HG03066 (cell line): ENCODE measurements at regions not wholly inside any gene's neighbourhood (a gene's known extent, or its start where the extent isn't known, plus 50 kb on each side); places are given as distances from the start of the nearest gene placed in this dataset.
"Not testable (repeated sequence)": the region's sequence is repeated elsewhere in the genome, so short reads cannot be mapped to it uniquely, and the experiment has no call there.

Experiments used
- ATAC-seq: cut with Tn5 transposase; IDR thresholded peaks from one replicate; pipeline ENCODE4 v1.9.1; 2021; ENCODE audit warnings: low read depth; ENCODE audit not compliant: unreplicated experiment

DNA sequence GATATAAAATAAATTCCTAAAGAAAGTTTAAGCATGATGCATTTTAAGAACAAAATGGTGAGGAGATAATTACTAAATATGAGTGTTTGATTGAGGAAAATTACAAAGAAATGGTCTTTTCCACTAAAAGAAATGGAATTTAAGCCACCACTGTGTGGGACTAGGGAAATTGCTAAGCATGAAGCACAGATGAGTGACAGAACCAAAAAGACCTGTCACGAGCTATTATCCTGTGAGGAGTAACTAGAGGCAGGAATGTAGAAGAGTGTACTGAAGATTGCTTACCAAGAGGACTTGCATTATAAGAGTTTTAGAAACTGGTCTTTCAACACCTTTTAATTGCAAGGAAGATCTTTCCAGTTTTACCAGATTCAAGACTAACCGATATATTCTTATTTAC lies 193.6 kb upstream of the PRR16 start:
- no peak for ATAC-seq

DNA sequence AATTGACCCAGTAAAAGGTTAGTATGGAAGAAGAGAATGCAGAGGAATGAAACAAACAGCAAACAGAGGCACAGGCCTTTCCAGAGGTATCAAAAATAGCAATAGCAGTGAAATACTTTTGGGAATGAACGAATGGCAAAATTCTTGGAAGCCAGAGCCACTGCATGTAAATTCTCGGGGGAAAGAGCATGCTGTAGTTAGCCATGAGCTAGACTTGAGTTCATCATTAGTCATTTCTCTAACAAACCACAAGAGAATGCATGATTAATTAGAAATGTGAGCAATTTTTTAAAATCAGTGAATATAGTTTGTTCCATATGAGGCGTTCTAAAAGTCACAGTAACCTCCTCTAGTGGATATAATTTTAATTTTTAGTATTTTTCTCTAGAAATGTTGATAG lies 170.3 kb upstream of the PRR16 start:
- ATAC-seq, result no peak

GRCh38 chr5:120297616-120298015 lies 166.5 kb upstream of the PRR16 start:
- ATAC-seq, result no peak

DNA sequence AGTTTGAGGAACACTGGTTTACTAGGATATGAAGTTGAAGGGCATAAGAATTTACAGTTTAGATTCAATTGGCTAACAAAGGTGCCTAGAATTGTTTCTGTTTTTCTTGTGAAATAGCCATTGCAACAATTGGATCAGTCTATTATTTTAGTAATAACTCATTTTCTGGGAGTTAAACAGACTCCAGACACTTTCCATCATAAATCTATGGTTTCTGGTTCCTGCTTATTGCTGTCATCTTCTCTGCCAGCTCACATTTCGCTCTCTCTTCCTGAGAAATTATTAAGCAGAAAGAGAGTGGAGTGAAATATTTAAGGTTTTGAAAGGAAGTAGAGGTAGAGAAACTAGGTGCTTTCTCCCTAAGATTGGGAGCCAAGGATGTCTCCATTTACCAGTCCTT lies 165.1 kb upstream of the PRR16 start:
- ATAC-seq, result no peak

DNA sequence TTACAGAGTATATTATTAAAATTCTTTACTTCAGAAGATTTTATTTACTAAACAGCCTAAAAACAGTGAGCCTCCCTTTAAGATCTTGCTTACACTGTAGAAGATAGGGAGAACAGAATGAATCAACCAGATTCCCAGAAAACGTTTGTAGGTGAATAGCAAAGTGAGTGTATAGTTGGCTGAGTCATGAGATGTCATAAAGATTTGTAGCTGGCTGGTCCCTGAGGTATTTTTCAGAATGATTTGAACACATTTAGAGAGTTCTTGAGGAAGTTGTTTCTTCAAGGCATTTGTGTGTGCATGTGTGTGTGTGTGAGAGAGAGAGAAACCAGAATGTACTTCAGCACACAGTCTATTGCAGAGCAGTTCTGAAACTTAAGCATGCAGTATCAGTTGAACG lies 159.4 kb upstream of the PRR16 start:
- no peak for ATAC-seq

GRCh38 chr5:120306303-120306702 lies 157.8 kb upstream of the PRR16 start:
- ATAC-seq, result no peak

DNA sequence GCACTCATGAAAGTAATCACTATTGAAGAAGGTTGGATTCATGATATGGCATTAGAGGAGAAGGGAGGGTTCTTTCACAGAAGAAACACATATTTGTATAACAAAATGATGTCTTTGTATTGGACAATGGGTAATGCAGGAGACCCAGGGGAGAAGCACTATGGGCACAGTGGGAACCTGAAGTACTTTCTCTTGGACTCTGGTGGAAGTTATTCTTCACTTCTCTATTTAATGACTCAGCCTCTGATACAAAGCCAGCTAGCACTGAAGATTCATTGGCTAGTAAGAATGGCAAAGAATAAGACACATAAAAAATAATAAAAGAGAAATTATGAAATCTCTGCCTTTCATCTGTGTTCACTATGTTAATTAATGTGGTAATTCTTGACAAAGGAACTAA lies 149.9 kb upstream of the PRR16 start:
- ATAC-seq, result no peak

GRCh38 chr5:120320626-120321025 lies 143.5 kb upstream of the PRR16 start:
- ATAC-seq, result no peak

GRCh38 chr5:120326651-120327050 lies 137.4 kb upstream of the PRR16 start:
- no peak for ATAC-seq

DNA sequence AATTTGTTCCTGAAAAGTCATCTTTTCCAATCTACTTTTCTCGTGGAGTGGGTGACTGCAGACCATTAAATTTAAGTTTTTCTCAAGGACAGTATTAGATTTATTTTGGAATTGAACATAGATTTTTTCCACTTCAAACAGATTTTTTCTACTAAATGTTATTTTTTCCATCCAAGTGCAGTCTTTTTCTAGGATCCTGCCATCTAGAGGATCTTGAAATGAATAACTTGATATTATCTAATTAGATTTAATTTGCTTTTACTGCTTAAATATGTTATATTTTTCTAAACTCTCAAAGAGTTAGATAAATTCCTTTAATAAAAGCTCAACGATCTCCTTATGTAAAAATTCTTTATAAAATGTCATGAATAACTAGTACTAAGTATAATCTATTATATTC lies 136.9 kb upstream of the PRR16 start:
- no peak for ATAC-seq

DNA sequence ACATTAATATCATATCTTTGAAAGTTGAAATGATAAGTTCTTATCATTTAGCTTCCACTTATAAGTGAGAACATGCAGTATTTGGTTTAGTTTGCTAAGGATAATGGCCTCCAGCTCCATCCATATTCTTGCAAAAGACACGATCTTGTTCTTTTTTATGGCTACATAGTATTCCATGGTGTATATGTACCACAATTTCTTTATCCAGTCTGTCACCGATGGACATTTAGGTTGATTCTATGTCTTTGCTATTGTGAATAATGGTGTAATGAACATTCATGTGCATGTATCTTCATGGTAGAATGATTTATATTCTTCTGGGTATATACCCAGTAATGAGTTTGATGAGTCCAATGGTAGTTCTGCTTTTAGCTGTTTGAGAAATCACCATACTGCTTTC lies 135.0 kb upstream of the PRR16 start:
- ATAC-seq, result no peak

DNA sequence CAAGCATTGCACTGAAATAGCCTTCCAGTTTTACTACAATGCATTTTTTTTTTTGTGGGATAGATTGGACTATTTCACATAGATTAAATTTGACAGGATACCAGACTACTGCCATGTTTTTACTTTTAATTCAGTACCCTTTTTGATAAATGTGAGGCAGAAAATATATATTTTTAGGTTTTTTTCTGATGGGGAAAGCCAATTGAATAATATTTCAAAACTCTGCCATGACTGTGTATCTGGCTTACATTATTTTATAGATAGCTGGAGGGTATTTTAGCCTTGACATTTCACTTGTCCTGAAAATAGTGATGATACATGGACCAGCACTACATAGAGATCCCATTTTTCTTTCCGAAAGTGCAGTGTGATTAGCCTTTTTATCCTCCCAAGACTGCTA lies 133.5 kb upstream of the PRR16 start:
- ATAC-seq, result no peak

GRCh38 chr5:120344181-120344580 lies 119.9 kb upstream of the PRR16 start:
- no peak for ATAC-seq

DNA sequence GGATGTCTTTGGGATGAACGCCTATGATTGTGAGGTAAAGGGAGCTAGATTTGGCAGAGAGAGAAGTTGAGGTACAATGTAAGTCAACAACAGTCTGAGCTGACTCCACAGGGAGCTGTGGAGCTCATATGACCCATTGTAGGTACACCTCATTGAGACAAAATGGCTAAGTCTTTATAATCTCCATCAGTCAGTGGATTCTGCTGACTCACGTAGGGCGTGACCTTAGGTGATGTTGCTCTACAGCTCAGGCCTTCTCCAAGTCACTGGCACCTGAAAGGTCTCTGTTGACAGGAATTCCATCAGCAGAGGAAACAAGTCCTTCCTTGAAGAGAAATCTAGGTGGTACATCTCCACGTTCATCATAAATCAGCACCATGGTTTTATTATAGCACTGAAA lies 118.2 kb upstream of the PRR16 start:
- ATAC-seq, result no peak

- not testable (repeated sequence) for ATAC-seq
Measured at GRCh38 chr5:120351071-120351470, 113.0 kb upstream of the PRR16 start.

DNA sequence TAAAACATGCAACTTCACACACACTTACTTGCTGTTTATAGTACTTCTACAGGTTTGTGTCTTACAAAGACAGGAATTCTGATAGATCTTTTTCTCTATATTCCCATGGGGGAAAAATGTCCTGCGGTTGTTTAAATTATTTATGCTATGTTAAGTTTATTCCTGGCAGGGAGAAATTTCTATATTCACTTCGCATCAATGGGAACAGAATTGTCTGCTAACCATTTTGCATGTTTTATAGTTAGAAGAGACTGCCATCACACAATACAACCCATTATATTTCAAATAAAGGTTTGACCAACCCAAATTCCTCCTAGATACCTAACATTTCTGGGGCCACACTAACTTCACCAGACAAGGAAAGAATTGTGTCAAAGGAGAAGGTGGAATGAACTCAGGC lies 110.0 kb upstream of the PRR16 start:
- no peak for ATAC-seq

GRCh38 chr5:120358949-120359348 lies 105.2 kb upstream of the PRR16 start:
- ATAC-seq, result no peak

GRCh38 chr5:120361941-120362340 lies 102.2 kb upstream of the PRR16 start:
- no peak for ATAC-seq

DNA sequence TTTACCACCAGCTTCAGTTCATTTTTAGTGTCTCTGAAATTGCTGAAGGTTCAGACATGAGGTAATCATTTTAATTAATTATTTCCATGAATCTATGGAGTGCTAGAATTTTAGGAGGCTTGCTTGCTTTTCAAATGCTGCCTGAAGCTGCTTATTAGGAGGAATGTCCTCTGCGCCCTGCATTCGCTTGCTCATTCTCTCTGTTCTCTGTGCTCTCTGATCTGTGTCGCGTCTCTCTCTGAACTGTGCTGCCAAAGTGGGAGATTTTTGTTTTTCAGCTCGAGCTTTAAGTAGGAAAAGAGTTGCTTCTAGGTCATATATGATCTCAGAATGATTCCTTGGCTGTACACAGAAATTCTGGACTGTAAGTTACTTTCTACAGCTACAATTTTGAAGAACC lies 101.7 kb upstream of the PRR16 start:
- ATAC-seq, result no peak

DNA sequence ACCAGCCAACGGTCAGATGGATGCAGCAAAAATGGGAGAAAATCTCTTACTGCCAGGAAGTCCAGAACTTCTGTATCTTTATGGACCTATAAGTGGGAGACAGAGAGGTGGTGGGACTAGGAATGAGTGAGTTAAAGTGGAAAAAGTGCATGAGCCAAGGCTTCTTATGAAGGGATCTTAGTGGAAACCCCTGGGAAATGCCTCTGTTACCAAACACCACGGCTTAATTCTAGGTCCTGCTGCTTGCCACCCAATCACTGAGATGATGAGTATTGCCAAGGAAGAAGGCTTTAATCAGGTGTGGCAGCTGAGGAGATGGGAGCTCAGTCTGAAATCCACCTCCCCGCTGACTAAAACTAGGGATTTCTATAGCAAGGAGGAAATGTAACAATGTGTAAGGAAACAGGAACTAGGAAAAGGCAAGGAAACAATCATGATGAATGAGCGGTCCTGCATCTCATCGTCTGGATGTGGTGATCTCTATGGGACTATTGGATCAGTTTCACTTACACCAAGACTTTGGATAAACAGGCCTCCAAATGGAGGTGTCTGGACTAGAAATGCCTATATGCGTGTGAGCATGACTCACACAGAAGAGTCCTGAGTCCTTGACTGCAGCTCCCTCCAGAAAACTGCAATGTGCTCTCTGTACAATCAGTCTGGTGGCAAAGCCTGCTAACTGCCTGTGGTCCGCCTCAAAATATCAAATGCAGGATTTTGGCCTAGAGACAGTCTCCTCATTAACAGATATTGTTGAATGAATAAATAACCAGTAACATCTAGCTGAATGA lies 98.2 kb upstream of the PRR16 start:
- ATAC-seq, result no peak

GRCh38 chr5:120367896-120368634 lies 96.0 kb upstream of the PRR16 start:
- ATAC-seq, result no peak
